WTC11 (cell line): ENCODE measurements at regions not wholly inside any gene's neighbourhood (a gene's known extent, or its start where the extent isn't known, plus 50 kb on each side); places are given as distances from the start of the nearest gene placed in this dataset.

Experiments used
- ATAC-seq: fragments of 200-7000 bp; cut with Tn5 transposase; 2 replicates; pipeline ENCODE4 v1.10.0; 2021; ENCODE audit warnings: mild to moderate bottlenecking, moderate library complexity
- CTCF ChIA-PET: fragments of 300-600 bp; sonication (Branson Sonifier 250); formaldehyde crosslinking; loops from one replicate; lab custom pipeline; 2021; ENCODE audit warnings: antibody characterized with exemption; lab: Charles Lee
- POLR2A ChIA-PET: fragments of 350-600 bp; sonication (Branson Sonifier 250); formaldehyde crosslinking; loops from one replicate; lab custom pipeline; 2021; ENCODE audit warnings: antibody characterized with exemption; lab: Charles Lee
- DNase-seq: peaks from one replicate; pipeline ENCODE4 v3.0.0; 2021; ENCODE audit warnings: low spot score
- H3K27ac Mint-ChIP-seq: 2 replicates; pipeline ENCODE4 v1.8.0; 2021; ENCODE audit warnings: mixed read lengths
- H3K27me3 Mint-ChIP-seq: 2 replicates; pipeline ENCODE4 v1.8.0; 2021; ENCODE audit warnings: low read depth, mild to moderate bottlenecking, moderate library complexity, mixed read lengths
- H3K36me3 Mint-ChIP-seq: 2 replicates; pipeline ENCODE4 v1.8.0; 2021; ENCODE audit warnings: mixed read lengths
- H3K4me1 Mint-ChIP-seq: 2 replicates; pipeline ENCODE4 v1.8.0; 2022; ENCODE audit warnings: mixed read lengths
- H3K4me3 Mint-ChIP-seq: 2 replicates; pipeline ENCODE4 v1.8.0; 2021; ENCODE audit warnings: mild to moderate bottlenecking, moderate library complexity, mixed read lengths
- H3K9me3 Mint-ChIP-seq: 2 replicates; pipeline ENCODE4 v1.8.0; 2021; ENCODE audit warnings: mixed read lengths
- CBFB ChIP-seq: sonication (generic); formaldehyde crosslinking; IDR thresholded peaks from 2 replicates; pipeline ENCODE4 v1.8.1; 2022; ENCODE audit warnings: mild to moderate bottlenecking, low read depth, missing genetic modification reagents
- FOXK1 ChIP-seq: sonication (generic); formaldehyde crosslinking; IDR thresholded peaks from 2 replicates; pipeline ENCODE4 v1.8.0; 2022; ENCODE audit warnings: mild to moderate bottlenecking, moderate library complexity, missing genetic modification reagents
- GTF2I ChIP-seq: fragments of 250-450 bp; sonication (Bioruptor Pico); conservative IDR thresholded peaks from 2 replicates; pipeline ENCODE4 v1.4.0; 2021; ENCODE audit warnings: mild to moderate bottlenecking
- HMGA2 ChIP-seq: fragments of 250-450 bp; sonication (Bioruptor Pico); IDR thresholded peaks from 2 replicates; pipeline ENCODE4 v1.4.0; 2021; ENCODE audit warnings: mild to moderate bottlenecking, moderate library complexity
- JUN ChIP-seq: sonication (generic); formaldehyde crosslinking; IDR thresholded peaks from 2 replicates; pipeline ENCODE4 v1.8.0; 2023; ENCODE audit warnings: mild to moderate bottlenecking, missing genetic modification reagents
- MYBL2 ChIP-seq: sonication (generic); formaldehyde crosslinking; IDR thresholded peaks from 2 replicates; pipeline ENCODE4 v1.8.1; 2023; ENCODE audit warnings: mild to moderate bottlenecking, moderate library complexity, missing genetic modification reagents
- NFATC4 ChIP-seq: fragments of 250-450 bp; sonication (Bioruptor Pico); IDR thresholded peaks from 2 replicates; pipeline ENCODE4 v1.9.0; 2021; ENCODE audit warnings: mild to moderate bottlenecking
- NFE2L1 ChIP-seq: sonication (generic); formaldehyde crosslinking; IDR thresholded peaks from 2 replicates; pipeline ENCODE4 v1.8.1; 2023; ENCODE audit warnings: missing genetic modification reagents
- NR1H2 ChIP-seq: sonication (generic); formaldehyde crosslinking; IDR thresholded peaks from 2 replicates; pipeline ENCODE4 v1.9.0; 2021; ENCODE audit warnings: mild to moderate bottlenecking, moderate library complexity, missing genetic modification reagents
- OVOL2 ChIP-seq: fragments of 250-450 bp; sonication (Bioruptor Pico); IDR thresholded peaks from 2 replicates; pipeline ENCODE4 v1.9.0; 2021; ENCODE audit warnings: mild to moderate bottlenecking, borderline replicate concordance
- RORB ChIP-seq: fragments of 250-450 bp; sonication (Bioruptor Pico); IDR thresholded peaks from 2 replicates; pipeline ENCODE4 v1.9.0; 2021; ENCODE audit warnings: mild to moderate bottlenecking
- SMAD4 ChIP-seq: sonication (generic); formaldehyde crosslinking; IDR thresholded peaks from 2 replicates; pipeline ENCODE4 v1.8.0; 2022; ENCODE audit warnings: mild to moderate bottlenecking, missing genetic modification reagents
- SP1 ChIP-seq: sonication (generic); formaldehyde crosslinking; conservative IDR thresholded peaks from 2 replicates; pipeline ENCODE4 v1.8.1; 2022; ENCODE audit warnings: missing genetic modification reagents
- TP53 ChIP-seq: sonication (generic); formaldehyde crosslinking; IDR thresholded peaks from 2 replicates; pipeline ENCODE4 v1.8.1; 2023; ENCODE audit warnings: mild to moderate bottlenecking, missing genetic modification reagents
- ZBTB21 ChIP-seq: sonication (generic); formaldehyde crosslinking; IDR thresholded peaks from 2 replicates; pipeline ENCODE4 v1.8.1; 2023; ENCODE audit warnings: mild to moderate bottlenecking, missing genetic modification reagents, borderline replicate concordance
- ZNF138 ChIP-seq: sonication (generic); formaldehyde crosslinking; conservative IDR thresholded peaks from 2 replicates; pipeline ENCODE4 v1.8.1; 2022; ENCODE audit warnings: mild to moderate bottlenecking, moderate library complexity, missing genetic modification reagents
- ZNF671 ChIP-seq: fragments of 250-450 bp; sonication (Bioruptor Pico); IDR thresholded peaks from 2 replicates; pipeline ENCODE4 v1.8.0; 2021; ENCODE audit warnings: mild to moderate bottlenecking
- TF ChIP-seq, protein P1 (sequence below): sonication (generic); formaldehyde crosslinking; IDR thresholded peaks from 2 replicates; pipeline ENCODE4 v1.8.0; 2022; ENCODE audit warnings: missing genetic modification reagents
- TF ChIP-seq, protein P2 (sequence below): sonication (generic); formaldehyde crosslinking; IDR thresholded peaks from 2 replicates; pipeline ENCODE4 v1.8.1; 2022; ENCODE audit warnings: low read depth, mild to moderate bottlenecking, moderate library complexity, missing genetic modification reagents, borderline replicate concordance
- TF ChIP-seq, protein P3 (sequence below): sonication (generic); formaldehyde crosslinking; IDR thresholded peaks from 2 replicates; pipeline ENCODE4 v1.8.1; 2022; ENCODE audit warnings: mild to moderate bottlenecking, moderate library complexity, missing genetic modification reagents
- TF ChIP-seq, protein P4 (sequence below): sonication (generic); formaldehyde crosslinking; IDR thresholded peaks from 2 replicates; pipeline ENCODE4 v1.8.1; 2022; ENCODE audit warnings: missing genetic modification reagents, borderline replicate concordance
- TF ChIP-seq, protein P5 (sequence below): sonication (generic); formaldehyde crosslinking; IDR thresholded peaks from 2 replicates; pipeline ENCODE4 v1.8.1; 2023; ENCODE audit warnings: mild to moderate bottlenecking, missing genetic modification reagents
- TF ChIP-seq, protein P6 (sequence below): fragments of 200-600 bp; IDR thresholded peaks from 2 replicates; pipeline ENCODE4 v1.8.0; 2022; ENCODE audit warnings: antibody characterized with exemption
- TF ChIP-seq, protein P7 (sequence below): sonication (generic); formaldehyde crosslinking; IDR thresholded peaks from 2 replicates; pipeline ENCODE4 v1.8.1; 2023; ENCODE audit warnings: mild to moderate bottlenecking, missing genetic modification reagents, borderline replicate concordance

DNA sequence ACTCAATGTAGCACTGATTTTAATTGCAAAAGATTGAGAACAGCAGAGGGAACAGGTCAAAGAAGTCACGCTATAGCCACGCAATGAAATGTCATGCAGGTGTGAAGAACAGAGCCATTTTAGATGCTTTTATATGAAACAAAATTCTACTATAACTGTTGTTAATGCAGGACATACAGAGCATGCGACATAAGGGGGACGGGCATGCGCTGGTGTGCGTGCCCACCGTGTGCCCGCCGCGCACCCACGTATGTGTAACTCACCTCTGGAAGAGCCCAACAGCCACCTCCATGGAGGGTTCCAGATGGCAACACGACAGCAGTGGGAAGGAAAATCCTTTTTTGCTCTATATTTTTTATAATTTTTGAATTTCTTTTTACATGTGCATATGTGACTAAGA lies 410.0 kb upstream of the RNF32 start:
- Mint-ChIP-seq H3K4me1 (no peaks in the 10 kb centered on the region), H3K9me3 (peaks cover 28% of the 10 kb centered on the region), H3K27me3 (peaks cover 3% of the 10 kb centered on the region; the same call in 1 of the 2 replicates), H3K27ac (no peak overlapping the region), H3K36me3 (peaks cover 18% of the 10 kb centered on the region), H3K4me3 (no peak overlapping the region)
- POLR2A ChIA-PET: no interaction called here
- no peak for TF ChIP-seq TP53 (CRISPR knock-in tag)
- no peak for TF ChIP-seq JUN (CRISPR knock-in tag)
- no peak for TF ChIP-seq GTF2I (CRISPR knock-in tag)
- TF ChIP-seq RORB (CRISPR knock-in tag): no peak
- TF ChIP-seq SP1 (CRISPR knock-in tag): no peak
- no peak for TF ChIP-seq ZNF138 (CRISPR knock-in tag)
- no peak for TF ChIP-seq HMGA2 (CRISPR knock-in tag)
- TF ChIP-seq, protein P1, sequence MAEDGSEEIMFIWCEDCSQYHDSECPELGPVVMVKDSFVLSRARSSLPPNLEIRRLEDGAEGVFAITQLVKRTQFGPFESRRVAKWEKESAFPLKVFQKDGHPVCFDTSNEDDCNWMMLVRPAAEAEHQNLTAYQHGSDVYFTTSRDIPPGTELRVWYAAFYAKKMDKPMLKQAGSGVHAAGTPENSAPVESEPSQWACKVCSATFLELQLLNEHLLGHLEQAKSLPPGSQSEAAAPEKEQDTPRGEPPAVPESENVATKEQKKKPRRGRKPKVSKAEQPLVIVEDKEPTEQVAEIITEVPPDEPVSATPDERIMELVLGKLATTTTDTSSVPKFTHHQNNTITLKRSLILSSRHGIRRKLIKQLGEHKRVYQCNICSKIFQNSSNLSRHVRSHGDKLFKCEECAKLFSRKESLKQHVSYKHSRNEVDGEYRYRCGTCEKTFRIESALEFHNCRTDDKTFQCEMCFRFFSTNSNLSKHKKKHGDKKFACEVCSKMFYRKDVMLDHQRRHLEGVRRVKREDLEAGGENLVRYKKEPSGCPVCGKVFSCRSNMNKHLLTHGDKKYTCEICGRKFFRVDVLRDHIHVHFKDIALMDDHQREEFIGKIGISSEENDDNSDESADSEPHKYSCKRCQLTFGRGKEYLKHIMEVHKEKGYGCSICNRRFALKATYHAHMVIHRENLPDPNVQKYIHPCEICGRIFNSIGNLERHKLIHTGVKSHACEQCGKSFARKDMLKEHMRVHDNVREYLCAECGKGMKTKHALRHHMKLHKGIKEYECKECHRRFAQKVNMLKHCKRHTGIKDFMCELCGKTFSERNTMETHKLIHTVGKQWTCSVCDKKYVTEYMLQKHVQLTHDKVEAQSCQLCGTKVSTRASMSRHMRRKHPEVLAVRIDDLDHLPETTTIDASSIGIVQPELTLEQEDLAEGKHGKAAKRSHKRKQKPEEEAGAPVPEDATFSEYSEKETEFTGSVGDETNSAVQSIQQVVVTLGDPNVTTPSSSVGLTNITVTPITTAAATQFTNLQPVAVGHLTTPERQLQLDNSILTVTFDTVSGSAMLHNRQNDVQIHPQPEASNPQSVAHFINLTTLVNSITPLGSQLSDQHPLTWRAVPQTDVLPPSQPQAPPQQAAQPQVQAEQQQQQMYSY (CRISPR knock-in tag): no peak
- no peak for TF ChIP-seq SMAD4
- CTCF ChIA-PET: no interaction called here
- no peak for ATAC-seq
- no peak for DNase-seq

DNA sequence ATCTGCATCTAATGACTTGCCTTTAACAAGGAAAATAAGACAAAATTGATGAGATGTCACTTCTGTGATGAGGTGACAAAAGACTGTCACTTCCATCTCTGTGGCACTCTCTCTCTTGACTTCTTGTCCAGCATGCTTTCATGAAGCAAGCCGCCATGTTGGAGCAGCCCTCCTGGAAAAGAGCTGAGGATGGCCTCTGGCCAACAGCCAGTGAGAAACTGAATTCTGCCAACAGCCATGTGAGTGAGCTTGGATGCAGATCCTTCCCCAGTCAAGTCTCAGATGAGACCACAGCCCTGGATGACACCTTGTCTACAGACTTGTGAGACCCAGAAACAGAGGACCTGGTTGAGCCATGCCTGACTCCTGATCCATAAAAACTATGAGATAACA lies 412.6 kb upstream of the SHH start:
- no peak for ATAC-seq
- ChIA-PET CTCF (no interaction called here), POLR2A (no interaction called here)
- Mint-ChIP-seq H3K27ac (no peak overlapping the region), H3K27me3 (no peaks in the 10 kb centered on the region), H3K4me1 (no peaks in the 10 kb centered on the region), H3K4me3 (no peak overlapping the region), H3K36me3 (peaks cover 30% of the 10 kb centered on the region), H3K9me3 (peaks cover 43% of the 10 kb centered on the region)
- TF ChIP-seq NFE2L1 (CRISPR knock-in tag) (no peak), NR1H2 (CRISPR knock-in tag) (no peak), FOXK1 (CRISPR knock-in tag) (no peak), ZNF671 (CRISPR knock-in tag) (no peak), CBFB (CRISPR knock-in tag) (no peak), ZBTB21 (CRISPR knock-in tag) (no peak), MYBL2 (no peak), OVOL2 (CRISPR knock-in tag) (no peak), GTF2I (CRISPR knock-in tag) (no peak), NFATC4 (CRISPR knock-in tag) (no peak)
- TF ChIP-seq, protein P2, sequence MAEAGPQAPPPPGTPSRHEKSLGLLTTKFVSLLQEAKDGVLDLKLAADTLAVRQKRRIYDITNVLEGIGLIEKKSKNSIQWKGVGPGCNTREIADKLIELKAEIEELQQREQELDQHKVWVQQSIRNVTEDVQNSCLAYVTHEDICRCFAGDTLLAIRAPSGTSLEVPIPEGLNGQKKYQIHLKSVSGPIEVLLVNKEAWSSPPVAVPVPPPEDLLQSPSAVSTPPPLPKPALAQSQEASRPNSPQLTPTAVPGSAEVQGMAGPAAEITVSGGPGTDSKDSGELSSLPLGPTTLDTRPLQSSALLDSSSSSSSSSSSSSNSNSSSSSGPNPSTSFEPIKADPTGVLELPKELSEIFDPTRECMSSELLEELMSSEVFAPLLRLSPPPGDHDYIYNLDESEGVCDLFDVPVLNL (CRISPR knock-in tag): no peak
- TF ChIP-seq, protein P3, sequence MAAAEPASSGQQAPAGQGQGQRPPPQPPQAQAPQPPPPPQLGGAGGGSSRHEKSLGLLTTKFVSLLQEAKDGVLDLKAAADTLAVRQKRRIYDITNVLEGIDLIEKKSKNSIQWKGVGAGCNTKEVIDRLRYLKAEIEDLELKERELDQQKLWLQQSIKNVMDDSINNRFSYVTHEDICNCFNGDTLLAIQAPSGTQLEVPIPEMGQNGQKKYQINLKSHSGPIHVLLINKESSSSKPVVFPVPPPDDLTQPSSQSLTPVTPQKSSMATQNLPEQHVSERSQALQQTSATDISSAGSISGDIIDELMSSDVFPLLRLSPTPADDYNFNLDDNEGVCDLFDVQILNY (CRISPR knock-in tag): no peak
- TF ChIP-seq, protein P4, sequence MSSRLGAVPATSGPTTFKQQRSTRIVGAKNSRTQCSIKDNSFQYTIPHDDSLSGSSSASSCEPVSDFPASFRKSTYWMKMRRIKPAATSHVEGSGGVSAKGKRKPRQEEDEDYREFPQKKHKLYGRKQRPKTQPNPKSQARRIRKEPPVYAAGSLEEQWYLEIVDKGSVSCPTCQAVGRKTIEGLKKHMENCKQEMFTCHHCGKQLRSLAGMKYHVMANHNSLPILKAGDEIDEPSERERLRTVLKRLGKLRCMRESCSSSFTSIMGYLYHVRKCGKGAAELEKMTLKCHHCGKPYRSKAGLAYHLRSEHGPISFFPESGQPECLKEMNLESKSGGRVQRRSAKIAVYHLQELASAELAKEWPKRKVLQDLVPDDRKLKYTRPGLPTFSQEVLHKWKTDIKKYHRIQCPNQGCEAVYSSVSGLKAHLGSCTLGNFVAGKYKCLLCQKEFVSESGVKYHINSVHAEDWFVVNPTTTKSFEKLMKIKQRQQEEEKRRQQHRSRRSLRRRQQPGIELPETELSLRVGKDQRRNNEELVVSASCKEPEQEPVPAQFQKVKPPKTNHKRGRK (CRISPR knock-in tag): no peak
- TF ChIP-seq, protein P5, sequence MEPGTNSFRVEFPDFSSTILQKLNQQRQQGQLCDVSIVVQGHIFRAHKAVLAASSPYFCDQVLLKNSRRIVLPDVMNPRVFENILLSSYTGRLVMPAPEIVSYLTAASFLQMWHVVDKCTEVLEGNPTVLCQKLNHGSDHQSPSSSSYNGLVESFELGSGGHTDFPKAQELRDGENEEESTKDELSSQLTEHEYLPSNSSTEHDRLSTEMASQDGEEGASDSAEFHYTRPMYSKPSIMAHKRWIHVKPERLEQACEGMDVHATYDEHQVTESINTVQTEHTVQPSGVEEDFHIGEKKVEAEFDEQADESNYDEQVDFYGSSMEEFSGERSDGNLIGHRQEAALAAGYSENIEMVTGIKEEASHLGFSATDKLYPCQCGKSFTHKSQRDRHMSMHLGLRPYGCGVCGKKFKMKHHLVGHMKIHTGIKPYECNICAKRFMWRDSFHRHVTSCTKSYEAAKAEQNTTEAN: no peak
- TF ChIP-seq, protein P6, sequence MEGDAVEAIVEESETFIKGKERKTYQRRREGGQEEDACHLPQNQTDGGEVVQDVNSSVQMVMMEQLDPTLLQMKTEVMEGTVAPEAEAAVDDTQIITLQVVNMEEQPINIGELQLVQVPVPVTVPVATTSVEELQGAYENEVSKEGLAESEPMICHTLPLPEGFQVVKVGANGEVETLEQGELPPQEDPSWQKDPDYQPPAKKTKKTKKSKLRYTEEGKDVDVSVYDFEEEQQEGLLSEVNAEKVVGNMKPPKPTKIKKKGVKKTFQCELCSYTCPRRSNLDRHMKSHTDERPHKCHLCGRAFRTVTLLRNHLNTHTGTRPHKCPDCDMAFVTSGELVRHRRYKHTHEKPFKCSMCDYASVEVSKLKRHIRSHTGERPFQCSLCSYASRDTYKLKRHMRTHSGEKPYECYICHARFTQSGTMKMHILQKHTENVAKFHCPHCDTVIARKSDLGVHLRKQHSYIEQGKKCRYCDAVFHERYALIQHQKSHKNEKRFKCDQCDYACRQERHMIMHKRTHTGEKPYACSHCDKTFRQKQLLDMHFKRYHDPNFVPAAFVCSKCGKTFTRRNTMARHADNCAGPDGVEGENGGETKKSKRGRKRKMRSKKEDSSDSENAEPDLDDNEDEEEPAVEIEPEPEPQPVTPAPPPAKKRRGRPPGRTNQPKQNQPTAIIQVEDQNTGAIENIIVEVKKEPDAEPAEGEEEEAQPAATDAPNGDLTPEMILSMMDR: no peak
- TF ChIP-seq, protein P7, sequence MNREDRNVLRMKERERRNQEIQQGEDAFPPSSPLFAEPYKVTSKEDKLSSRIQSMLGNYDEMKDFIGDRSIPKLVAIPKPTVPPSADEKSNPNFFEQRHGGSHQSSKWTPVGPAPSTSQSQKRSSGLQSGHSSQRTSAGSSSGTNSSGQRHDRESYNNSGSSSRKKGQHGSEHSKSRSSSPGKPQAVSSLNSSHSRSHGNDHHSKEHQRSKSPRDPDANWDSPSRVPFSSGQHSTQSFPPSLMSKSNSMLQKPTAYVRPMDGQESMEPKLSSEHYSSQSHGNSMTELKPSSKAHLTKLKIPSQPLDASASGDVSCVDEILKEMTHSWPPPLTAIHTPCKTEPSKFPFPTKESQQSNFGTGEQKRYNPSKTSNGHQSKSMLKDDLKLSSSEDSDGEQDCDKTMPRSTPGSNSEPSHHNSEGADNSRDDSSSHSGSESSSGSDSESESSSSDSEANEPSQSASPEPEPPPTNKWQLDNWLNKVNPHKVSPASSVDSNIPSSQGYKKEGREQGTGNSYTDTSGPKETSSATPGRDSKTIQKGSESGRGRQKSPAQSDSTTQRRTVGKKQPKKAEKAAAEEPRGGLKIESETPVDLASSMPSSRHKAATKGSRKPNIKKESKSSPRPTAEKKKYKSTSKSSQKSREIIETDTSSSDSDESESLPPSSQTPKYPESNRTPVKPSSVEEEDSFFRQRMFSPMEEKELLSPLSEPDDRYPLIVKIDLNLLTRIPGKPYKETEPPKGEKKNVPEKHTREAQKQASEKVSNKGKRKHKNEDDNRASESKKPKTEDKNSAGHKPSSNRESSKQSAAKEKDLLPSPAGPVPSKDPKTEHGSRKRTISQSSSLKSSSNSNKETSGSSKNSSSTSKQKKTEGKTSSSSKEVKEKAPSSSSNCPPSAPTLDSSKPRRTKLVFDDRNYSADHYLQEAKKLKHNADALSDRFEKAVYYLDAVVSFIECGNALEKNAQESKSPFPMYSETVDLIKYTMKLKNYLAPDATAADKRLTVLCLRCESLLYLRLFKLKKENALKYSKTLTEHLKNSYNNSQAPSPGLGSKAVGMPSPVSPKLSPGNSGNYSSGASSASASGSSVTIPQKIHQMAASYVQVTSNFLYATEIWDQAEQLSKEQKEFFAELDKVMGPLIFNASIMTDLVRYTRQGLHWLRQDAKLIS (CRISPR knock-in tag): no peak
- no peak for DNase-seq
